CD4-positive, alpha-beta T cell treated with Interleukin-4 for 1 hour (primary cell): ENCODE measurements at regions not wholly inside any gene's neighbourhood (a gene's known extent, or its start where the extent isn't known, plus 50 kb on each side); places are given as distances from the start of the nearest gene placed in this dataset.
"Not testable (repeated sequence)": the region's sequence is repeated elsewhere in the genome, so short reads cannot be mapped to it uniquely, and the experiment has no call there.

ENCODE experiments used
- DNase-seq, 2 donors: peaks; one replicate each; pipeline ENCODE4 v3.0.0-alpha.2; 2020 to 2022

GRCh38 chr13:18238586-18238985 is 943.0 kb downstream of the TUBA3C start:
- not testable (repeated sequence) for DNase-seq

- no peak for DNase-seq
Observed at GRCh38 chr13:18236528-18236815, 945.2 kb downstream of the TUBA3C start.

- DNase-seq = no peak
Observed at GRCh38 chr13:18235756-18236527, 945.7 kb downstream of the TUBA3C start.

- DNase-seq = no peak
Observed at GRCh38 chr13:18235172-18235571, 946.5 kb downstream of the TUBA3C start.

- DNase-seq = not testable (repeated sequence)
Observed at GRCh38 chr13:18234451-18234850, 947.2 kb downstream of the TUBA3C start.

- DNase-seq = no peak
Observed at GRCh38 chr13:18233783-18234299, 947.8 kb downstream of the TUBA3C start.

- DNase-seq = no peak
Observed at GRCh38 chr13:18232994-18233782, 948.4 kb downstream of the TUBA3C start.

GRCh38 chr13:18232298-18232993 is 949.2 kb downstream of the TUBA3C start:
- DNase-seq = no peak

- peak in 1 of 2 donors; percentile 33 for DNase-seq
Observed at GRCh38 chr13:18224411-18224810, 957.2 kb downstream of the TUBA3C start.

GRCh38 chr13:18214689-18215088 is 966.9 kb downstream of the TUBA3C start:
- DNase-seq = not testable (repeated sequence)

GRCh38 chr13:18213511-18213910 is 968.1 kb downstream of the TUBA3C start:
- DNase-seq = not testable (repeated sequence)

- no peak for DNase-seq
Observed at GRCh38 chr13:18212873-18213272, 968.8 kb downstream of the TUBA3C start.

GRCh38 chr13:18211752-18212560 is 969.7 kb downstream of the TUBA3C start:
- DNase-seq = peak in 1 of 2 donors; percentile 51

- not testable (repeated sequence) for DNase-seq
Observed at GRCh38 chr13:18204614-18205178, 976.9 kb downstream of the TUBA3C start.

GRCh38 chr13:18195365-18195678 is 986.3 kb downstream of the TUBA3C start:
- not testable (repeated sequence) for DNase-seq

- DNase-seq = not testable (repeated sequence)
Observed at GRCh38 chr13:18194631-18195364, 986.8 kb downstream of the TUBA3C start.

GRCh38 chr13:18194104-18194503 is 987.5 kb downstream of the TUBA3C start:
- not testable (repeated sequence) for DNase-seq
